ENCODE measurements at regions not wholly inside any gene's neighbourhood (a gene's known extent, or its start where the extent isn't known, plus 50 kb on each side); places are given as distances from the start of the nearest gene placed in this dataset.

GRCh38 chr6:81383472-81383871, 369.0 kb downstream of the TENT5A start:
- TF ChIP-seq POLR2AphosphoS5 (IDR thresholded peaks at IDR 0.05) (no peak), POLR2A (IDR thresholded peaks at IDR 0.05) (no peak)
- TF ChIP-seq, protein P1, sequence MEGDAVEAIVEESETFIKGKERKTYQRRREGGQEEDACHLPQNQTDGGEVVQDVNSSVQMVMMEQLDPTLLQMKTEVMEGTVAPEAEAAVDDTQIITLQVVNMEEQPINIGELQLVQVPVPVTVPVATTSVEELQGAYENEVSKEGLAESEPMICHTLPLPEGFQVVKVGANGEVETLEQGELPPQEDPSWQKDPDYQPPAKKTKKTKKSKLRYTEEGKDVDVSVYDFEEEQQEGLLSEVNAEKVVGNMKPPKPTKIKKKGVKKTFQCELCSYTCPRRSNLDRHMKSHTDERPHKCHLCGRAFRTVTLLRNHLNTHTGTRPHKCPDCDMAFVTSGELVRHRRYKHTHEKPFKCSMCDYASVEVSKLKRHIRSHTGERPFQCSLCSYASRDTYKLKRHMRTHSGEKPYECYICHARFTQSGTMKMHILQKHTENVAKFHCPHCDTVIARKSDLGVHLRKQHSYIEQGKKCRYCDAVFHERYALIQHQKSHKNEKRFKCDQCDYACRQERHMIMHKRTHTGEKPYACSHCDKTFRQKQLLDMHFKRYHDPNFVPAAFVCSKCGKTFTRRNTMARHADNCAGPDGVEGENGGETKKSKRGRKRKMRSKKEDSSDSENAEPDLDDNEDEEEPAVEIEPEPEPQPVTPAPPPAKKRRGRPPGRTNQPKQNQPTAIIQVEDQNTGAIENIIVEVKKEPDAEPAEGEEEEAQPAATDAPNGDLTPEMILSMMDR (IDR thresholded peaks at IDR 0.05): no peak

Measured in prostate gland (tissue), 2 donors.